NB4 (cell line): ENCODE measurements at regions not wholly inside any gene's neighbourhood (a gene's known extent, or its start where the extent isn't known, plus 50 kb on each side); places are given as distances from the start of the nearest gene placed in this dataset.

ENCODE experiments used
- DNase-seq: peaks from one replicate; pipeline ENCODE4 v3.0.0; 2010; ENCODE audit warnings: low read depth
- H3K4me3 ChIP-seq: one replicate; pipeline ENCODE4 v1.5.1; 2011; ENCODE audit warnings: mild to moderate bottlenecking, low read depth, low read length, moderate library complexity
- MYC ChIP-seq: IDR thresholded peaks from 2 replicates; pipeline ENCODE4 v1.6.1; 2011; ENCODE audit warnings: low read depth, low read length
- POLR2A ChIP-seq: IDR thresholded peaks from 2 replicates; pipeline ENCODE4 v1.6.1; 2011; ENCODE audit warnings: mild to moderate bottlenecking; ENCODE audit not compliant: insufficient read length; ENCODE audit errors: extremely low read depth
- TF ChIP-seq, protein P1 (sequence below): IDR thresholded peaks from one replicate; pipeline ENCODE4 v1.5.1; 2012; ENCODE audit warnings: low read depth, low read length
- TF ChIP-seq, protein P2 (sequence below): IDR thresholded peaks from 2 replicates; pipeline ENCODE4 v1.6.1; 2011; ENCODE audit warnings: low read depth, low read length

DNA sequence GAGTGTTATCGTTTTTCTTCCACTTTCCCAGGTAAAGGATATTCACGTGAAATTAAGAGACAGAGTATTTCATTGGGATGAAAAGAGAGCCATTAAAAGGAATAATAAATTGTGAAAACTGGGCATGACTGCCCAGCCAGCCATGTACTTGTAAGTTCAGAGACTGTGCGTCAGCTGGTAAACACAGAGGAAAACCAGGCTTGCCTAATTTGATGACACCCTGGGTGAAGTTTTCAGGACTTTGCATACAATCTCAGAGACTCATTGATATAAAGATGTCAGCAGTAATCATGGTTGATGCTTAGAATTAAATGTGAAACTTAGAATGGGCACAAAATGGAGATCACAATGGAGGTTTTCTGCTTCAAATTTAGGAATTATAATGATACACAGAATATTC lies 153.5 kb upstream of the ZEB2 start:
- no peak for DNase-seq
- TF ChIP-seq, protein P1, sequence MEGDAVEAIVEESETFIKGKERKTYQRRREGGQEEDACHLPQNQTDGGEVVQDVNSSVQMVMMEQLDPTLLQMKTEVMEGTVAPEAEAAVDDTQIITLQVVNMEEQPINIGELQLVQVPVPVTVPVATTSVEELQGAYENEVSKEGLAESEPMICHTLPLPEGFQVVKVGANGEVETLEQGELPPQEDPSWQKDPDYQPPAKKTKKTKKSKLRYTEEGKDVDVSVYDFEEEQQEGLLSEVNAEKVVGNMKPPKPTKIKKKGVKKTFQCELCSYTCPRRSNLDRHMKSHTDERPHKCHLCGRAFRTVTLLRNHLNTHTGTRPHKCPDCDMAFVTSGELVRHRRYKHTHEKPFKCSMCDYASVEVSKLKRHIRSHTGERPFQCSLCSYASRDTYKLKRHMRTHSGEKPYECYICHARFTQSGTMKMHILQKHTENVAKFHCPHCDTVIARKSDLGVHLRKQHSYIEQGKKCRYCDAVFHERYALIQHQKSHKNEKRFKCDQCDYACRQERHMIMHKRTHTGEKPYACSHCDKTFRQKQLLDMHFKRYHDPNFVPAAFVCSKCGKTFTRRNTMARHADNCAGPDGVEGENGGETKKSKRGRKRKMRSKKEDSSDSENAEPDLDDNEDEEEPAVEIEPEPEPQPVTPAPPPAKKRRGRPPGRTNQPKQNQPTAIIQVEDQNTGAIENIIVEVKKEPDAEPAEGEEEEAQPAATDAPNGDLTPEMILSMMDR: no peak
- TF ChIP-seq POLR2A: no peak
- TF ChIP-seq MYC: no peak
- TF ChIP-seq, protein P2, sequence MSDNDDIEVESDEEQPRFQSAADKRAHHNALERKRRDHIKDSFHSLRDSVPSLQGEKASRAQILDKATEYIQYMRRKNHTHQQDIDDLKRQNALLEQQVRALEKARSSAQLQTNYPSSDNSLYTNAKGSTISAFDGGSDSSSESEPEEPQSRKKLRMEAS: no peak
- no peak overlapping the region for H3K4me3 ChIP-seq

DNA sequence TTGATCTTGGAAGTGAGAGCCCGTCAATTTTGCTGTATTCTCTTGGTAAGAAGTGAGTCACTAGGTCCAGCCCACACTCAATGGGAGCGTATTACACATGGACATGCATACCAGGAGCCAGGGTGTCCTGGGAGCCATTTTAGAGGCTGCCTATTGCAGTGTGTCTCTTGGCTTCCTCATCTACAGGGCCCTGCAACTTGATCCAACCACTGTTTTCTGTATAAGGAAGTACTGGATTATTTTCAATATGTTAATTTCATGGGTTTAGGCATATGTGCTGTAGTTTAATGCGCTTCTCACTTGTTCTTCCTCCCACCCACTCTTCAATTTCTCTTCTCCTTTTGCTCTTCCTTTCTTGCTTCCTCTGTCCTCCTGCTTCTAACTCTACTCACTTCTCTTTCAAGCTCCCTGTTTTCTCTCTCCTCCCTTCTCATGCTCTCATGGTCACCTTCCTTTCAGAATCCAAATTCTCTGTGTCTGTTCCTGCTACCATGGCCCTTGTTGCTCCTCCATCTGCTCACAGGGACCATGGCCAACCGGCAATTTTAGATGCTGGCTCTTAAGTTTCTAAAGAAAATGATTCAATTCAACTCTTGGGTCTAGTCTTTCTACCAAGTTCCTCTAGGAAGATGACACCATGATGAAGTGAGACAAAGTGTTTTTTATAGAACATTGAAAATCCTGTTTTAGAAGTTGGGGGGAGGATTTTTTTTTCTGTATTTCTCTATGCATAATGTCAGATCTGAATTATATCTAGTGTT lies 152.0 kb upstream of the ZEB2 start:
- TF ChIP-seq POLR2A (no peak), MYC (no peak)
- TF ChIP-seq, protein P1: no peak
- TF ChIP-seq, protein P2: no peak
- peak; percentile 56 for DNase-seq
- no peak overlapping the region for H3K4me3 ChIP-seq

DNA sequence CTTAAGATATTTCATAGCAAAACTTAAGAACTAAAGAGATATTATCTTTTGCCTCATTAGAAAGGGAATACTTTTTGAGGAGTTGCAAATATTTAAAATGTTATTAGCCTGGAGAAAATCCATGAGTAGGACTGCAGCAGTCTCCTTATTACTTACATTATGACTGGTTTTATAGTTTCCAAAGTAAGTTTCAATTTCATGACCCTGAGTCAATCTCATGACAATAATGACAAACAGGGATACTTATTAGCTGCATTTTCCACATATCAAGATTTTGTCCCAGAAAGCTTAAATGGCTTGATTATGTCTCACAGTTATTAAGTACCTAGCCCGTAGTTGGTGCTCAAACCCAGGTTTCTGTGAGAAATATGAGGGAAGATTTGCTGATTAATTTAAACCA lies 150.8 kb upstream of the ZEB2 start:
- no peak overlapping the region for H3K4me3 ChIP-seq
- TF ChIP-seq, protein P1: no peak
- DNase-seq: no peak

DNA sequence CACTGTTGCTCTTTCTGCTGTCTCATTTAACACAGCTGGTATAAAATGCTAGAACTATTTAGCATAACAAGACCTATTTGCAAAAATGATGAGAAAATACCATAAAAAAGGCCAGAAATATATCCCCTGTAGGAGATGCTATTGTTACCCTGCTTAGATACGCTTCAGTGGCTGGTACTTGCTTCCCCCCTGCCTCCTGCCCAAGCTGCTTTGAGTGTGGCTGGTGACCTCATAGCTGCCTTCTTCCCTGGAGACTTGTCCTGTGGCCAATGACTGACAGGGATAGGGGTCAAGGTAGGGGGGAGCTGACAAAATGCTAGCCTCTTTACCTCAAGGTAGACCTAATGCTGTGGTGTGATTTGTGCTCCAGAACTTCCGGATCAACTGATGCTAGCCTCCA lies 150.2 kb upstream of the ZEB2 start:
- no peak for DNase-seq
- TF ChIP-seq, protein P2: no peak
- TF ChIP-seq POLR2A (no peak), MYC (no peak)
- TF ChIP-seq, protein P1: no peak
- H3K4me3 ChIP-seq: no peak overlapping the region

DNA sequence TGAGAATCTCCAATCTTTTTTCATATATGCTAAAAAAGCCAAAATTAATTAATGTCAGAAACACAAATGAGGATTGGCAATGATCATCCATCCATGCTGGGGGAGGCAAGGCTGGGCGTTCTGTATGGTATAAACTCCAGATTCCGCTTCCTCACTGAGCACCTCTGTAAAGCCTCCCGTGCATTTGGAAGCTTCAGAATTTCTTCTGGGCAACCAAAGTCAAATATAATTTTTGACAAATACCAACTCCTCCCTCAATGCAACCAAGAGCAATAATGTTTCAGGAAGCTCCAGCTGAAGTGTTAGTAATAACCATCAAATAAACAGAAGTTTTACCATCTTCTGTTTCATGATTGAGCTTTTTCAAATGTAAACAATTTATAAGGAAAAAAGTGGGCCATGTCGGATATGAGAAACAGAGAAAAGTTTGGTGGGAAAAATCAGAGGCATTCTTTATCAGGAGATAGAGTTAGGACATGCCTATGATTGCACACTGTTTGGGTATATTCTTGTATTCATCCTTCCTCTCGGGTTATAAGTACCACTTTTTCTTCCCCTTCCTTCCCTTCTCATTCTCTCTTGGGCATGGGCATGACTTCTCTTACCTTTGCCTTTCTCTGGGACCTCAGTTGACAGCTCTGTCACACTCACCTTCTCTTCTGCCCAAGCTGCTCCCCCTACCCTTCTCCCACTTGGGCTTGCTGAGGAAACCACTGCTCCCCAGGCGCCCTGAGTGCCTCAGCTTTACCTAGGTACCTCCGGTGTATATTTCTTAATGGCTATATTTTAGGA lies 149.5 kb upstream of the ZEB2 start:
- no peak for DNase-seq
- TF ChIP-seq, protein P1: no peak
- TF ChIP-seq MYC (no peak), POLR2A (no peak)
- TF ChIP-seq, protein P2: no peak
- no peak overlapping the region for H3K4me3 ChIP-seq
